MCF 10A (cell line): ENCODE measurements at regions not wholly inside any gene's neighbourhood (a gene's known extent, or its start where the extent isn't known, plus 50 kb on each side); places are given as distances from the start of the nearest gene placed in this dataset.

Experiments
- BruUV-seq: library from RNA; stranded (reverse); fragments of 400-500 nt; replicated peaks from 2 replicates; lab custom pipeline; 2021; lab: Mats Ljungman, UMichigan
- CTCF ChIA-PET: fragments of 300-600 bp; sonication (Branson Sonifier 250); formaldehyde crosslinking; extraction: SDS; loops from one replicate; lab custom pipeline; 2021; ENCODE audit warnings: antibody characterized with exemption, inconsistent platforms; lab: Yijun Ruan, JAX
- POLR2A ChIA-PET: fragments of 300-600, 350-650 bp; sonication (Branson Sonifier 250); formaldehyde crosslinking; extraction: SDS; loops from one replicate; lab custom pipeline; 2020; ENCODE audit warnings: antibody characterized with exemption, inconsistent platforms; lab: Yijun Ruan, JAX
- DNase-seq: peaks from one replicate; pipeline ENCODE4 v3.0.0-alpha.2; 2018; ENCODE audit not compliant: unreplicated experiment
- H3K27ac Mint-ChIP-seq: one replicate; pipeline ENCODE4 v1.8.0; 2022; ENCODE audit warnings: mild to moderate bottlenecking, low read depth, mixed read lengths; ENCODE audit not compliant: unreplicated experiment
- H3K27me3 Mint-ChIP-seq: one replicate; pipeline ENCODE4 v1.8.0; 2022; ENCODE audit warnings: mixed read lengths; ENCODE audit not compliant: insufficient read depth, unreplicated experiment
- H3K36me3 Mint-ChIP-seq: one replicate; pipeline ENCODE4 v1.8.0; 2022; ENCODE audit warnings: mild to moderate bottlenecking, moderate library complexity, mixed read lengths; ENCODE audit not compliant: insufficient read depth, unreplicated experiment
- H3K4me1 Mint-ChIP-seq: one replicate; pipeline ENCODE4 v1.8.0; 2022; ENCODE audit warnings: mixed read lengths; ENCODE audit not compliant: insufficient read depth, unreplicated experiment
- H3K4me3 Mint-ChIP-seq: one replicate; pipeline ENCODE4 v1.8.0; 2022; ENCODE audit warnings: mild to moderate bottlenecking, moderate library complexity, mixed read lengths; ENCODE audit not compliant: unreplicated experiment
- H3K9me3 Mint-ChIP-seq: one replicate; pipeline ENCODE4 v1.8.0; 2022; ENCODE audit warnings: mixed read lengths; ENCODE audit not compliant: unreplicated experiment
- CTCF ChIP-seq: fragments of 200-600 bp; IDR thresholded peaks from one replicate; pipeline ENCODE4 v1.8.0; 2022; ENCODE audit warnings: antibody characterized with exemption, mild to moderate bottlenecking; ENCODE audit not compliant: unreplicated experiment
- intact Hi-C: fragments of 100-400 bp; cut with micrococcal nuclease; formaldehyde crosslinking; loops from 2 replicates; pipeline ENCODE4 v1.14.1; 2022

GRCh38 chr16:5891296-5891695 is 793.7 kb upstream of the EEF2KMT start:
- no peaks in the 10 kb centered on the region for H3K27me3 Mint-ChIP-seq

GRCh38 chr16:5885521-5885920 is 787.9 kb upstream of the EEF2KMT start:
- Mint-ChIP-seq H3K4me3 (no peak overlapping the region), H3K27ac (no peak overlapping the region), H3K9me3 (peaks cover 34% of the 10 kb centered on the region), H3K4me1 (no peaks in the 10 kb centered on the region), H3K36me3 (no peaks in the 10 kb centered on the region), H3K27me3 (no peaks in the 10 kb centered on the region)
- intact Hi-C loops: no loop called here
- POLR2A ChIA-PET: no interaction called here
- BruUV-seq: no TSS peak
- CTCF ChIA-PET: interaction anchor here (0.6 kb wide), 1 partner anchor 47 kb away, joined by 3 read pairs; no protein-coding TSS in a partner anchor
- no peak for TF ChIP-seq CTCF
- DNase-seq: no peak

More at GRCh38 chr16:5891296-5891695, 793.7 kb upstream of the EEF2KMT start:
- peaks cover 39% of the 10 kb centered on the region for H3K9me3 Mint-ChIP-seq
- no peak overlapping the region for H3K4me3 Mint-ChIP-seq
- no peak overlapping the region for H3K27ac Mint-ChIP-seq
- no peaks in the 10 kb centered on the region for H3K36me3 Mint-ChIP-seq
- CTCF ChIA-PET: no interaction called here
- POLR2A ChIA-PET: no interaction called here
- H3K4me1 Mint-ChIP-seq: no peaks in the 10 kb centered on the region
- intact Hi-C loops: no loop called here
- TF ChIP-seq CTCF: no peak
- no peak for DNase-seq
- BruUV-seq: no TSS peak

GRCh38 chr16:5884996-5885395 is 787.4 kb upstream of the EEF2KMT start:
- no peak for DNase-seq
- no peaks in the 10 kb centered on the region for H3K4me1 Mint-ChIP-seq
- BruUV-seq: no TSS peak
- no peaks in the 10 kb centered on the region for H3K36me3 Mint-ChIP-seq
- H3K4me3 Mint-ChIP-seq: no peak overlapping the region
- no peak overlapping the region for H3K27ac Mint-ChIP-seq
- no peaks in the 10 kb centered on the region for H3K27me3 Mint-ChIP-seq
- peaks cover 34% of the 10 kb centered on the region for H3K9me3 Mint-ChIP-seq
- ChIA-PET POLR2A (no interaction called here), CTCF (interaction anchor here (0.6 kb wide), 1 partner anchor 47 kb away, joined by 3 read pairs; no protein-coding TSS in a partner anchor)
- intact Hi-C loops: no loop called here
- TF ChIP-seq CTCF: no peak

GRCh38 chr16:5884339-5884738 is 786.7 kb upstream of the EEF2KMT start:
- CTCF ChIA-PET: no interaction called here
- POLR2A ChIA-PET: no interaction called here
- TF ChIP-seq CTCF: no peak
- H3K4me3 Mint-ChIP-seq: no peak overlapping the region
- DNase-seq: no peak
- intact Hi-C loops: no loop called here
- H3K4me1 Mint-ChIP-seq: no peaks in the 10 kb centered on the region
- no peaks in the 10 kb centered on the region for H3K27me3 Mint-ChIP-seq
- no TSS peak for BruUV-seq
- H3K36me3 Mint-ChIP-seq: no peaks in the 10 kb centered on the region
- H3K27ac Mint-ChIP-seq: no peak overlapping the region
- H3K9me3 Mint-ChIP-seq: peaks cover 31% of the 10 kb centered on the region
